Right atrium auricular region (tissue), 2 donors: ENCODE measurements at regions not wholly inside any gene's neighbourhood (a gene's known extent, or its start where the extent isn't known, plus 50 kb on each side); places are given as distances from the start of the nearest gene placed in this dataset.

Experiments used
- DNase-seq: peaks from one replicate; pipeline ENCODE4 v3.0.0-alpha.2; 2019; ENCODE audit warnings: low spot score
- H3K27ac ChIP-seq, 2 donors: fragments of 200-600 bp; sonication (generic); 1 replicate in 1 of 2; 2 replicates in 1 of 2; pipeline ENCODE4 v1.5.1; 2016 to 2019
- H3K27me3 ChIP-seq, 2 donors: fragments of 200-600 bp; sonication (generic); one replicate each; pipeline versions ENCODE4 v1.5.1 to v1.6.0; 2017 to 2019
- H3K36me3 ChIP-seq: fragments of 200-600 bp; sonication (generic); one replicate; pipeline ENCODE4 v1.5.1; 2016
- H3K4me1 ChIP-seq, 2 donors: fragments of 200-600 bp; sonication (generic); one replicate each; pipeline versions ENCODE4 v1.5.1 to v1.6.0; 2017 to 2019
- H3K4me3 ChIP-seq, 2 donors: fragments of 200-600 bp; sonication (generic); 1 replicate in 1 of 2; 2 replicates in 1 of 2; pipeline ENCODE4 v1.5.1; 2017 to 2019; ENCODE audit warnings: mild to moderate bottlenecking in 1 of 2, moderate library complexity in 1 of 2
- H3K9me3 ChIP-seq, 2 donors: fragments of 200-600 bp; sonication (generic); one replicate each; pipeline ENCODE4 v1.5.1; 2019
- TF ChIP-seq, protein P1 (sequence below), 2 donors: fragments of 200-600 bp; sonication (generic); IDR thresholded peaks; one replicate each; pipeline ENCODE4 v1.5.1; 2019; ENCODE audit warnings: antibody characterized with exemption in 2 of 2

DNA sequence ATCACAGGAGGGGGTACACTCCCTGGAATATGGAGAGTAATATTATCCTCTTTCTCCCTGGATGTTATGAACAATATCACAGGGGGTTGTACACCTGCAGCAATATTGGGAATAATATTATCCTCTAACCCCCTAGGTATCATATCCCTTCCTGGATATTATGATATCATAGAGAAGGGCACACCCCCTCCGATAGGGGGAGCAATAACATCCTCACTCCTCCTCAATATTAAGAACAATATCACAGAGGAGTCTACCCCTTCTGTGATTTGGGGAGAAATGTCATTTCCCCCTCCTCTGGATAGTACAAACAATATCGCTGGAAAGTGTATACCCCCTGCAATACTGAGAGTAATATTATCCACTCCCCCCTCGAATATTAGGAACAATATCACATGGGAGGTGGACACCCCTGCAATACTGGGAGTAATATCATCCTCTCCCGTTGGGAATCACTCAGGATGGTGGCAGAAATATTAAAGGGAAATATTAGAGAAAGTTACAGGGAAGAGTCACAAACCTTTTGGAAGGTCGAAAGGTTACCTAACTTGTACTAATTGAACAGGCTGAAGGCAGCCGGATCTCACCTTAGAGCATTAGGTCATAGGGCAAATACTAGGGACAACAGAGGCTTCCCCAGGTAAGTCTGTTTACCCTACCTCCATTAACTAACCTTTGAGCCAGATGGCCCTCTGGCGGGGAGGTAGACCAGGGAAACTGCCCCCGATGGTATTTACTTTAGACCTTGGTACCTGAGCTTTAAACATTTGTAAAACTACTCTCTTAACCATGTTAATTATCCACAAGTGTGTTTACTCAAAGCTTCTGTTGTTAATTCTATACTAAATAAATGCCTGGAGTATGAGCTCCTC lies 57.5 kb upstream of the FREM1 start:
- H3K9me3 ChIP-seq: no peaks in the 10 kb centered on the region
- DNase-seq: no peak
- H3K36me3 ChIP-seq: no peaks in the 10 kb centered on the region
- TF ChIP-seq, protein P1, sequence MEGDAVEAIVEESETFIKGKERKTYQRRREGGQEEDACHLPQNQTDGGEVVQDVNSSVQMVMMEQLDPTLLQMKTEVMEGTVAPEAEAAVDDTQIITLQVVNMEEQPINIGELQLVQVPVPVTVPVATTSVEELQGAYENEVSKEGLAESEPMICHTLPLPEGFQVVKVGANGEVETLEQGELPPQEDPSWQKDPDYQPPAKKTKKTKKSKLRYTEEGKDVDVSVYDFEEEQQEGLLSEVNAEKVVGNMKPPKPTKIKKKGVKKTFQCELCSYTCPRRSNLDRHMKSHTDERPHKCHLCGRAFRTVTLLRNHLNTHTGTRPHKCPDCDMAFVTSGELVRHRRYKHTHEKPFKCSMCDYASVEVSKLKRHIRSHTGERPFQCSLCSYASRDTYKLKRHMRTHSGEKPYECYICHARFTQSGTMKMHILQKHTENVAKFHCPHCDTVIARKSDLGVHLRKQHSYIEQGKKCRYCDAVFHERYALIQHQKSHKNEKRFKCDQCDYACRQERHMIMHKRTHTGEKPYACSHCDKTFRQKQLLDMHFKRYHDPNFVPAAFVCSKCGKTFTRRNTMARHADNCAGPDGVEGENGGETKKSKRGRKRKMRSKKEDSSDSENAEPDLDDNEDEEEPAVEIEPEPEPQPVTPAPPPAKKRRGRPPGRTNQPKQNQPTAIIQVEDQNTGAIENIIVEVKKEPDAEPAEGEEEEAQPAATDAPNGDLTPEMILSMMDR (IDR thresholded peaks at IDR 0.05): no peak
- H3K27me3 ChIP-seq: no peaks in the 10 kb centered on the region
- no peaks in the 10 kb centered on the region for H3K4me1 ChIP-seq
- no peak overlapping the region for H3K27ac ChIP-seq
- no peak overlapping the region for H3K4me3 ChIP-seq

DNA sequence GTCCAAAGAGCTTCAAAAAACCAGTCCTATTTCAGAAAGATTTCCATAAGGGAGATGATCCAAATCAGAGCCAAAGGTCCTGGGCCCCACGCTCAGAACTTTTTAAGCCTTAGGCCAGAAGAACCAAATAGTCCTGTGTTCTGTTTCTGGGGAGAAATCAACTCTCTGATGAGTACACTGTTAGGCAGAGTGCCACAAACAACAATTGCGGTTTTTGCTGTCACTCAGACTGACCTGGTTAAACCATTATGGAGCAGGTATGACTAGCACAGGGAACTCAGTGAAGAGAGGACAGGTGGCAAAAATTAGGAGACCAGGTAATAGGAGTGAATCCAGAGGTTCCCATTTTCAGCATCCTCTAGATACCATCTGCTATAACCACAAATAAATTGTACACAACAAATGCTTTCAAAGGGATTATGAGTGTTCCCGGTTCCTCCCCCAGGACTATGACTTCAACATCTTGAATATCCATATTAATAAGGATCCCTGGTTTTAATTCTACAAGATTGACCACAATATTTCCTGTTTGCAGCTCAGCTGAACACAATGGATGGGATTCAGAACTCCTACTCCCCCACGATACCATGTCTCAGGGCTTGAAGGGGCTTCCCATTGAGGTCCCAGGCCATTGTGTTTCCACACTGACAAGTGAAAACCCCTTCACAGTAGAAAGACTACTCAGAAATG lies 52.1 kb upstream of the FREM1 start:
- Histone ChIP-seq H3K36me3 (no peaks in the 10 kb centered on the region), H3K27me3 (no peaks in the 10 kb centered on the region), H3K4me1 (no peaks in the 10 kb centered on the region), H3K9me3 (no peaks in the 10 kb centered on the region), H3K4me3 (no peak overlapping the region), H3K27ac (no peak overlapping the region)
- no peak for DNase-seq
- TF ChIP-seq, protein P1 (IDR thresholded peaks at IDR 0.05): no peak

DNA sequence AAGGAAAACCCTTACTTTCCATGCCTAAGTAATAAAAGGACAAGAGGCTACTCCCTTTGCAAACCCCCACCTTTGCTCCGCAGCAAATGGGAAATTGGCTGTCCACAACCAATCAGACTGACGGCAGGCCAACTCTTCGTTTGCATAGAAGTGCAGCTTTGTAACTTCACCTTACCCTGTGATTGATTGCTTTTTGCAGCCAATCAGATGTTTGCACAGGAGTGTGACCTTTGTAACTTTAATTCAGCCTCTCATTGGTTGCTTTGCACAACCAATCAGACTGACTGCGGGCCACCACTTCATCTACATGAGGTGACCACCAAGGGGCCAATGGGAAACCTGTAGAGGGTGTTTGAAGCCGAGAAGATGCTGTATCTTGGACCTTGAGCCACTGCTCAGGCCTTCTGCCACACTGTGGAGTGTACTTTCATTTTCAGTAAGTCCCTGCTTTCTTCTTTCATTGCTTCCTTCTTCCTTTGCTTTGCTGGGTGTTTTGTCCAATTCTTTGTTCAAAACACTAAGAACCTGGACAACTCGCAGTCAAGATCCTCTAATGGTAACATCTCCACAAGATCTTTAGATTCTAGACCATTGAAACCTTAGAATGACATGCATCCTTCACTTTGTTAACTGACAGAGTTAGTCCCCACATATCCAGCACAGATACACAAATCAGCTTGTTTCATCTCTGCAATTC lies 51.3 kb upstream of the FREM1 start:
- no peak for DNase-seq
- H3K27ac ChIP-seq: no peak overlapping the region
- TF ChIP-seq, protein P1 (IDR thresholded peaks at IDR 0.05): no peak

DNA sequence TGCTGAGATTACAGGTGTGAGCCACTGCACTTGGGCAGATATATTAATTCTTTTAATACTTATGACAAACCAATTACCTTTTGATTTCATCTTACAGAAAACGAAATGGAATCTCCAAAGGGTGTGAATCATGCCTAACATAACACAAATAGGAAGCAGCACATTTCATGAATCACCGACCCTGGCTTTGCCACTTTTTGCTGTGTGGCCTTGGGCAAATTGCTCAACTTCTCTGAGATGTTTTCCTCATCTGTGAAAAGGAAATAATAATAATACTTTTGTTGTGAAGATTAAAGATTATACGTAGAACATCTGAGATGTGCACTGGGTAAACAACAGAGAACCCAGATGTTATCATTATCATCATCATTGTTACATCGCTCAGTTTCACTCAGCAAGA lies 50.7 kb upstream of the FREM1 start:
- no peak overlapping the region for H3K4me3 ChIP-seq
- H3K27ac ChIP-seq: no peak overlapping the region
- H3K9me3 ChIP-seq: no peaks in the 10 kb centered on the region
- H3K4me1 ChIP-seq: peaks cover 0 to 10% of the 10 kb centered on the region in 2 donors
- H3K36me3 ChIP-seq: no peaks in the 10 kb centered on the region
- H3K27me3 ChIP-seq: no peaks in the 10 kb centered on the region
- TF ChIP-seq, protein P1 (IDR thresholded peaks at IDR 0.05): no peak
- DNase-seq: no peak

More for the DNA sequence above, 51.3 kb upstream of the FREM1 start:
- H3K4me1 ChIP-seq: peaks cover 0 to 3% of the 10 kb centered on the region in 2 donors
- no peaks in the 10 kb centered on the region for H3K9me3 ChIP-seq
- no peaks in the 10 kb centered on the region for H3K27me3 ChIP-seq
- no peaks in the 10 kb centered on the region for H3K36me3 ChIP-seq
- no peak overlapping the region for H3K4me3 ChIP-seq
